ENCODE measurements at regions not wholly inside any gene's neighbourhood (a gene's known extent, or its start where the extent isn't known, plus 50 kb on each side); places are given as distances from the start of the nearest gene placed in this dataset.

- Histone ChIP-seq H3K27me3 (no peaks in the 10 kb centered on the region), H3K9me3 (no peaks in the 10 kb centered on the region), H3K36me3 (no peaks in the 10 kb centered on the region), H3K27ac (no peak overlapping the region), H3K4me3 (no peak overlapping the region), H3K4me1 (no peaks in the 10 kb centered on the region)
- TF ChIP-seq CTCF (IDR thresholded peaks at IDR 0.05) (no peak), POLR2A (IDR thresholded peaks at IDR 0.05) (no peak)
- ATAC-seq (no peak), DNase-seq (no peak)
- WGBS, 4 donors = 53 to 61% (median 58%) methylated on average over 3 of the region's 3 CpGs
- intact Hi-C loops (cut with DNase I) = no loop called here
Measured at GRCh38 chr15:53351373-53351772, 408.1 kb downstream of the WDR72 start.

DNA sequence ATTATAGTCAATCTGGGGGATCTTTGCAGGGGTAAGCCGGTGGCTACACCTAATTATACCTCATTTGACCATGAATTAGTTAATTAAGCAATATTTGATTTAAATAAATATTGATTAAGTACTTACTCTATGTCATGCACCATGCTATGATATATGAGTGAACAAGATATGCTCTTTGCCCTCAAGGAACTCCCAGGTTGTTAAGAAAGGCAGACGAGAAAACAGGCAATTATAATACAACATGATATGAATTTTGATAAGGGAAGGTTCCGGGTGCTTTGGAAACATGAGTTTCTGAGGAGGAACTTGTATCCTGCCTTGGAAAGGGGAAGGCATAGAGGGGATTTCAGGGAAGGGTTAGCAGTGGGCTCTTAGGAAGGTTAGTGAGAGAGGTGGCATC is 412.9 kb downstream of the WDR72 start:
- 67 to 76% (median 71%) methylated on average over 3 of the region's 3 CpGs for WGBS, 4 donors
- no peak for TF ChIP-seq POLR2A (IDR thresholded peaks at IDR 0.05)

DNA sequence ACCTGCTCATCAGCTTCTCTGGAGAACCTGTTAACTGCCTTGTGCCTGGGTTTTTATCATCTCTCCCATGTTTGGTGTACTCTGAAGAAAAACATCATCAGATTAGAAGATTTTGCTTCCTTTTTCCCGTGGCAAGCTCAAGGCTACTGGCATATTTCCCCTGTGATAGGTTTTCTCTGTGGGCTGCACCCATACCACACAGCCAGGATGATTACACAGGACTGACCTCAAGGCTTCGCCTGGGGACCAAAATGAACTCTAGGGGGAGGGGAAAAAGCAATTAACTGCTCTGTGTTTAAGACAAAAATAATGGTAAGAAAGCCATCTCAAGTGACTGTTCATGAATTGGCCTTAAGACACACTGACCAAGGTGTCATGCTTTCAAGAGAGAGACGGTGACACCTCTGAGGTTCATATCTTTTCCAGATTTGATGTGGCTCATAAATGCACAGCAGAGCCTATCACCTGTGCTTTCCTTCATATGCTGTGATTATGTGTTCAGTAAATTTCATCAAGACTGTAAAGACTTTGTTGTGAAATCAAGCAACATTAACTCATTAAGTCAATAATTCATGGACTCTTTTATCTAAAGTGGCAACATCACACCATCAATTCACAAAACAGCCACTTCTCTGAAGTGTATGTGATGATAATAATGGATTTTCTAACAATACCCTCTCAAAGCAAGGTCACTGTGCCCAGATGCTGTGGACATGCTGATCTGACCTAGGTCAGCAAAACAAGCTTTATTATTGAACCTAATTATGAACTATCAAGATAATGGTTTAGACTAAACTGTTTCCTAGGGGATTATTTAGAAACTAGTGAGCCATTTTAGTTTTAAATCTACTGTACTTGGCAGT is 427.9 kb downstream of the WDR72 start:
- Histone ChIP-seq H3K27ac (no peak overlapping the region), H3K36me3 (no peaks in the 10 kb centered on the region), H3K9me3 (no peaks in the 10 kb centered on the region), H3K27me3 (peaks cover 0 to 11% (median 0%) of the 10 kb centered on the region in 9 donors), H3K4me1 (no peaks in the 10 kb centered on the region), H3K4me3 (no peak overlapping the region)
- TF ChIP-seq CTCF (IDR thresholded peaks at IDR 0.05) = no peak
- TF ChIP-seq POLR2A (IDR thresholded peaks at IDR 0.05) = no peak
- 40 to 49% (median 44%) methylated on average over 3 of the region's 3 CpGs for WGBS, 4 donors
- ATAC-seq (no peak), DNase-seq (no peak)
- intact Hi-C loops (cut with DNase I) = no loop called here

More for the DNA sequence above, 412.9 kb downstream of the WDR72 start:
- Histone ChIP-seq H3K27ac (no peak overlapping the region), H3K27me3 (no peaks in the 10 kb centered on the region), H3K36me3 (no peaks in the 10 kb centered on the region), H3K4me3 (no peak overlapping the region), H3K4me1 (no peaks in the 10 kb centered on the region), H3K9me3 (no peaks in the 10 kb centered on the region)
- no peak for DNase-seq
- no peak for ATAC-seq
- intact Hi-C loops (cut with DNase I) = no loop called here

GRCh38 chr15:53328341-53328740 is 431.1 kb downstream of the WDR72 start:
- Histone ChIP-seq H3K36me3 (no peaks in the 10 kb centered on the region), H3K27ac (no peak overlapping the region), H3K4me3 (no peak overlapping the region), H3K9me3 (no peaks in the 10 kb centered on the region), H3K4me1 (no peaks in the 10 kb centered on the region), H3K27me3 (peaks cover 0 to 11% (median 0%) of the 10 kb centered on the region in 9 donors)
- TF ChIP-seq CTCF (IDR thresholded peaks at IDR 0.05) (no peak), POLR2A (IDR thresholded peaks at IDR 0.05) (no peak)
- 30 to 41% (median 35%) methylated on average over 1 of the region's 1 CpG for WGBS, 4 donors
- DNase-seq = no peak
- no peak for ATAC-seq
- intact Hi-C loops (cut with DNase I) = no loop called here
